HG03565 (cell line): ENCODE measurements at regions not wholly inside any gene's neighbourhood (a gene's known extent, or its start where the extent isn't known, plus 50 kb on each side); places are given as distances from the start of the nearest gene placed in this dataset.
"Not testable (repeated sequence)": the region's sequence is repeated elsewhere in the genome, so short reads cannot be mapped to it uniquely, and the experiment has no call there.

ENCODE experiments used
- ATAC-seq: cut with Tn5 transposase; IDR thresholded peaks from one replicate; pipeline ENCODE4 v1.9.1; 2021; ENCODE audit warnings: mild to moderate bottlenecking, moderate library complexity; ENCODE audit not compliant: unreplicated experiment

DNA sequence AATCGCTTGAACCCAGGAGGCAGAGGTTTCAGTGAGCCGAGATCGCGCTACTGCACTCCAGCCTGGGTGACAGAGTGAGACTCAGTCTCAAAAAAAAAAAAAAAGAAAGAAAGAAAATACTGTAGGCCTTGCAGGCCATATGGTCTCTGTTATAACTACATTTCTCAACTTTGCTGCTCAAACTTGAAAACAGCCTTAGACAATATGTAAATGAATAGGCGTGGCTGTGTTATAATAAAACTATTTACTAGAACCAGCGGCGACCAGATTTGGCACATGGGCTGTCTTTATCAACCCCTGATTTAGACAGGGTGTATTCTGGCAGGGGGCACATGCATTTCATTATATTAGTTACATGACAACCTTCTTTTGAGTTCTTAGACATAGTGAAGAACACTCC is 130.0 kb downstream of the C9orf152 start:
- no peak for ATAC-seq

- ATAC-seq: no peak
Measured at GRCh38 chr9:110078604-110079003, 129.4 kb downstream of the C9orf152 start.

DNA sequence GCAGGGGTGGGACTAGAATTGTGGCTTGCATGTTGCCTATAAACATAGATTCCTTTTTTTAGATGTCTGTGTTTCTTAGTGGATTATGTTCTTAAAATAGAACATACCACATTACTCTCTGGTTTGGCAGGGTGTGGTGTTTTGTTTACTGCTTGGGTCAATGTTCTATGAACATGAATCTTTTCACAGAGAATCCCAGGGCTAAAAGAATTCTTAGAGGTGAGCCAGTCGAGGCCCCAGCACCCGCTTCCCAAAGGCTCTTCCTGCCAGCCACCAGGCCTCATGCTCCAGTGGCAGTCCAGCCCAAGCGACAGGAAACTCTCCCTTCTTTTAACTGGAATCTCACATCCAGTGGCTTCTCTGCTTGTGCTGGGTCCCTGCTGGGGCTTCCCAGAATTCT is 126.6 kb downstream of the C9orf152 start:
- ATAC-seq: no peak

- ATAC-seq: no peak
Measured at GRCh38 chr9:110083866-110084265, 124.1 kb downstream of the C9orf152 start.

DNA sequence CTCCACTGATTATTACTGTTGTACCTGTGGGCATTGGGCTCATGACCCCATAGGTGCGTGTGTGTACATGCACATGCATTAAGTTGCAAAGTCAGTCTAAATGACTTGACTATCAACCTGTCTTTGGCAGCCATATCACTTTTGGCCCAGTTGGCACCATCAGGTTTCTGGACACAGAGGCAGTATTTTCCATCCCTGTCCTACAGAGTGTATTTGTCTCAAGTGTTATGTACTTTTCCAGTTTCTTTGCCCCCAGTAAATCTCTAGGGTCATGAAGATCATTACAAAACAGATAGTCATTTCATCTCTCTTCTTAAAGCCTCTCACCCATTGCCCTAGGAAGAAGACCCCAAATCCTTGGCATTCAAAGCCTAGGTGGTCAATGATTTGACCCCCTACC is 121.4 kb downstream of the C9orf152 start:
- no peak for ATAC-seq

DNA sequence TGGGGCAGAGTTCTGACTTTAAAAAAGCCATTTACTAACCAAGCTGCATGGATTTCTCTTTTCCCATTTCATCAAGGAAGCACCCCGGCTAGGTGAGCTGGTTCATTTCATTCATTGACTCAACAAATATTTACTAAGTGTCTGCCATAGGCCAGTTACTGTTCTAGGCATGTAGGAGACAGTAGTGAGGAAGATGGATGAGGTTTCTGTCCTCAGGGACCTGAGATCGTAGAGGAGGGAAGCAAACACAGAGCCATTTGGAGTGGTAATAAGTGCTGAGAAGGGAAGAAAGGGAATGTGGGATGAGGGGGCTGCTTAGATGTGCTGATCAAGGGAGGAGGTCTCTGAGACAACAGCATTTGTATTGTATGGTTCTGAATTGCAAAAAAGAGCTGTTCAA is 120.4 kb downstream of the C9orf152 start:
- no peak for ATAC-seq

DNA sequence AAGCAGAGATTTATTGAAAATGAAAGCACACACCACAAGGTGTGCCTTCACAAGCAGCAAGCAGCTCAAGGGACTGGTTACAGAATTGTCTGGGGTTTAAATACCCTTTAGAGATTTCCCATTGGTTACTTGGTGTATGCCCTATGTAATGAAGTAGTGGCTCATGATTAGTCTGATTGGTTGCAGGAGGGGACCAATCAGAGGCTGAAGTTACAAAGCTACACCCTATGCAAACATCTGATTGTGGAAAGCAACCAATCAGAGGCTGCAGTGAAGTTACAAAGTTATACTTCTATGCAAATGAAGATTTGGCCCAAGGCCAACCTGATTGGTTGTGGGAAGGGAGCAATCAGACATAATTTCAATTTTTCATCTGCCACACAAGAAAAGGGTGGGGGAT is 119.9 kb downstream of the C9orf152 start:
- no peak for ATAC-seq

DNA sequence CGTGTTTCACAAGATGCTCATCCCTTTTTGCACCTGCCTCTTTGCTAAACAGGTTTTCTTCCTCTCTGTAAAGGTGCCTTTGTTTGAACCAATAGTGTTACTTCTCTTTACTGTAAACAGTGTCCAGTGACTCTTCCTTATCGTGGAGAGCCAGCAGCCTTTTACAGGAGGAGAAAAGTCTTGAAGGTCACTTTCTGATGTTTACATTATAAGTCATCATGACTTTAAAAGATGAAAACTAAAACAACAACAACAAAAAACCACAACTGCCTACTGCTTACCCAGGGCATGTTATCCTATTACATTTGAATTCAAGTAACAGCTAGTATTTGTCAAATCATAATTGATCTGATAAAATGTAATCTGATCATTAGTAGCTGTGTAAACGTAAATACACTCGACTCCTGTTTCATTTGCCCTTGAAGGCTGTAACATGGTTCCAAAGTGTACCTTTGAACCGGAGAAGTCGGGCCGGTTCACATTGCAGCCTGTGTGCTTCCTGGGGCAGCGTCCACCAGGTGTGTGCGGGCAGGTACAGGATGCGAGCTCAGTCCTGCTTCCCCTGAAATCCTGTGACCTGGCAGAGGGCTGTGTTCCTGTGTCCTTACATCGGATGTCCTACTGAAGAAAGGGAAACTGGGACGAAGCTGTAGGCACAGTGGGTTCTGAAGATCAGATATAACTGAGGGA is 118.1 kb downstream of the C9orf152 start:
- ATAC-seq: no peak

GRCh38 chr9:110092792-110093191 is 115.2 kb downstream of the C9orf152 start:
- no peak for ATAC-seq

DNA sequence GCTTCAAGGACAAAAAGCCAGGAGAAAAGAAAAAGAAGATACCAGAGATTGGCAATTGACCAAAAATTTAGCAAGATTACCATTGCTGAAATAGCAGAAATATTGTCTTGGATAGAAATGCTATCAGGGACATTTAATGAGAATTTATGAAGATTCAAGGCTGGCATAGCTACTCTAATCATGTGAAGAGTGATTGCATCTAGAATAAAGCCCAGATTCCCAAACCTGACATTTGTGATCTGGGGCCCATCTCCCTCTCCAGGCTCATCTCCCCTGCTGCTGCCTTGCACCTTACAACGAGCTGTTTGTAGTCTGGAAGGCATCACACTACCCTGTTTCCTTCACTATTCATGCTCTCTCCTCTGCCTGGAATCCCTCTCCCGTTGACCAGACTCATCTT is 114.5 kb downstream of the C9orf152 start:
- no peak for ATAC-seq

DNA sequence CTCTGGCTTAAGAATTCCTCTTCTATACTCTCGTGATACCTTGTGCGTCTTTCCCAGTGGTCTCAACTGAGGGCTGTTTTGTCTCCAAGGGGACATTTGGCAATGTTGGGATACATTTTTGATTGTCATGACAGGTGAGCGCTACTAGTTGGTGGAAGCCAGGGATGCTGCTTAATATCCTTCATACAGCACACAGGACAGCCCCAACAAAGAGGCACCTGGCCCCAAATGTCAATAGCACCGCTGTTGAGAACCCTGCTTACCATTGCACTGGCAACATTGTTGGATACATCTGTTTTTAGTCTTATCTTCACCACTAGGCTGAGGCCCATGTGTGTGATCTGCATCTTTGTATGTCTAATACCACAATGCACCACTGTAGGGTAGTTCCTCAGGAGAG is 114.1 kb downstream of the C9orf152 start:
- no peak for ATAC-seq

DNA sequence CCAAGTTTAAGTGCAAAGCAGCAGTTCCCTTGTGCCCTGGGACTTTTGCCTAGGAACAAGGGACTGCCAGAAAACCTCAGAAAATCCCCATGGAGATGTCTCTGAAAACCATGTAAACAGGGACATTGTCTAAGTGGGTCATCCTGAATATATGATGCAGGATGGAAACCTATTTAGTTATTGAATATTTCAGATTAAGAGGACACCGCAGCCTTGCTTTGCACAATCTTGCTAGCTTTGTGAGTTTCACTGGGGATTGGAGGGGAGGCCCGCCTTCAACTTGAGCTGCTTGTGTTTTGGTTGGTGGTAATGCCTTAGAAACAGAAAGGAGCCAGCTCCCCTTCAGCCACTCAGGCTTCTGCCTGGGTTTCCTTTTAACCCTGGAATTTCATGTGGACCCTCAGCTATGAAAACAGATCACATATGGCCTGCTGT is 112.8 kb downstream of the C9orf152 start:
- no peak for ATAC-seq

DNA sequence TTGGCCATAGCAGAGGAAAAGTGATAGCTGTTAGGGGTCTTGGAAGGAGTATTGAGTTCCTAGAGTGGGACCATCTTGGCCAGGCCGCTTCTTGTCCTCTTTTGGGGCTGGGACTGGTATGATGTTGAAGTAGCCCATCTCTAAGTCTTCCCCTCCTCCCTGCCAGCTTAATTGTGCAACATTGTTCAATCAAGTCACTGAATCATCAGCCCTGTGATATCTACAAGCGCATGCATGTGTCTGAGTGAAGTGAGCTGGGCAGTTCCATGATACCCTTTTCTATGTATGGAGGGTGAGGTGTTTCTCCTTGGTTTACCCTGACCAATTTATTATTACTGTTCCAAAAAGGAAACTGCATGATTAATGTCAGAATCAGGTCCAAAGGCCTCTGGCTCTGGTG is 112.2 kb downstream of the C9orf152 start:
- no peak for ATAC-seq

DNA sequence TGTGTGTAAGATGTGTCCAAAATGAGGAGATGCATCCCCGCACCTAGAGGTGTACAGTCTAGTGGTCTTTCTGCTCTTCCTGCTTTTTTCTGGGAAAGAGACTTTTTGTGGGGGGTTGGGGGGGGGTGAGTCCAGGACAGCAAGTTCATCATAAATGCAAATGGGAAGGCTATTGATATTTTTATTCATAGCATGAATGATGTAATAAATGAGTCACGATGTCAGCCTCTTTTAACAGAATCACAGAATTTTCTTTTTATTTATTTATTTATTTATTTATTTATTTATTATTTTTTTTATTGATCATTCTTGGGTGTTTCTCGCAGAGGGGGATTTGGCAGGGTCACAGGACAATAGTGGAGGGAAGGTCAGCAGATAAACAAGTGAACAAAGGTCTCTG is 111.3 kb downstream of the C9orf152 start:
- ATAC-seq: not testable (repeated sequence)

- ATAC-seq: no peak
Measured at GRCh38 chr9:110099236-110100095, 108.5 kb downstream of the C9orf152 start.

- ATAC-seq: peak; percentile 67
Measured at GRCh38 chr9:110101531-110102161, 106.3 kb downstream of the C9orf152 start.

DNA sequence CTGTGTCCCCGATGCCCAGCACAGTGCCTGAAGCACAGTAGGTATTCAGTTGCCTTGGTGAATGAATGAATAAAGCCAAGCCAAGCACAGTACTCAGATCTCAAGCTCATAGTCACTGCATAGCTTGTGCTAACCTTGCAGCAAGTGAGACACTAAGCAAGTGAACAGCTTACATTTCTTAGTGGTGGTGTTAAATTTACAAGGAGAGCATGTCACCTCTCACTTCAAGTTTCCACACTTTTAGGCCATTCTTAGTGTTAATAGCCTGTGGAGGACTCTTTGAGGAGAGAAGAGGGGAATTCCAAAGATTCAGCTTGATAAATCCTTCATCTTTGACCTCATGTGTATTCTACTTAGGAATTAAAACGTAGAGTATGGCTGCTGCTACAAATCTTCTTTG is 104.7 kb downstream of the C9orf152 start:
- ATAC-seq: no peak

DNA sequence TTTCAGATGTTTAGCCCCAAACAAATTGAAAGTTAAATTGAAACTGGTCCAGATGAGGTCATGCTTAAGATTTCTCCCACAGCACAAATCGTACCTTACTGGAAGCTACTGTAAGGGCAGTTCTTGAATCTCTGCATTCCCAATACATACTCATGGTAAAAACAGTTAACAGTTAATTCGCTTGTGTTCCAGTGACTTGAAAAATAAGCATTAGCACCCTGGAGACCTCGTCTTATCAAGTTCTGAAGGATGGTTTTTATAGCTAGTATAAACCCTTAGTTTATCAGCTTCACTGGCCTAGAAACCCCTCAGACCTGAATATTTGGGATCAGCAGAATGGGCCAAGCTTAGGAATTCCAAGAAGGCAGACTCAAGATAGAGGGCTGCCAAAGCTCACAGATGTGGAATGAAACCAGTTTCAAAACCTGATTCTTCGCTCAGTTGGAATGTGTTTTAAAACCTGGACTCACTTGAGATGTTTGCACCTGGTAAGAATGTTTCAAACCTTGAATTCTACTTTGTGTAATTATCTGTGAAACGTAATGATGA is 103.6 kb downstream of the C9orf152 start:
- no peak for ATAC-seq

DNA sequence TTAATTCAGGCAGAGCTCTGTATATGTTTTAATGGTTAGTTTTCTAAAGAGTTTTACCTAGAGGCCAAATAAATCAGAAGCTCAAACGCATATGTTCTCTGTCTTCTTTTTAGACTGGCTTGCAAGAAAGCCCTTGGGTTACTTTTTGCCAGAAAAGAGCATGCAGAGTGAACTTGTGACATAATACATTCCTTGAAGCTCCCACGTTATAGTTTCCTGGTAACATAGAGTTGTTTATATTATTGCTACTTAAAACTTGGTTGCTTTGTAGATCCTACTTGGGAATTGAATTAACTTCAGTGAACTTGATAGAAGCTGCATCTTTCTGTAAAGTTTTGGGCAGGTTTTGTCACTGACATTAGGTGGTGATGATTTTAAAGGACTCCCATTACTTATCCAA is 102.9 kb downstream of the C9orf152 start:
- no peak for ATAC-seq

GRCh38 chr9:110106661-110107060 is 101.3 kb downstream of the C9orf152 start:
- no peak for ATAC-seq

DNA sequence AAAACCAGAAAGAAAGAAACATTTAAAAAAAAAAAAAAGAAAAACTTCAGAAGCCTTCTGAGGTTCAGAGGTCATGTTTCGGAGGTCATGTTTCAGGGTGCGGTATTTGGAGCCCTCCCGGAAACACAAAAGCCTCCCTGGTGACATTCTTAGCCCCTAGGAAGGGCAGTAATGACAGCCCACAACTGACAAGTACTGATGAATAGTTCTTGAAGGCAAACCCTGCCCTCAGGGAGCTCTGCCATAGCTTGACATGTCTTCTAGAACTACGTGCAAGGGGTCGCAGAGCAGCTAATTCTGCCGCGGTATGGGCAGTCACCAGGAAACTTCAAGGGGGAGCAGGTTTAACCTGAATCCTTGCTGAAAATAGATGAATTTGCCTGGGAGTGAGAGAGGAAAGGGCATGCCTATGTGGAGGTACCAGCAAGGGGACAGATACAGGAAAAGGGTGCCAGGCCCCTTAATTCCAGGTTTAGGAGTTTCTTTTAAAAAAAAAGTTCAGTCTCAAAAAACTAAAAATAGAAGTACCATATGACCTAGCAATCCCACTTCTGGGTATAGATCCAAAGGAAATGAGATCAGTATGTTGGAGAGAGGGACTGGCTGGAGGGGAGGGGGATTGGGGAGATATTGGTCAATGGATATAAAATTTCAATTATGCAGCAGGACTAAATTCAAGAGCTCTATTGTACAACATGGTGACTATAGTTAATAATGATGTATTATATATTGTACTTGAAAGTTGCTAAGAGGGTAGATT is 98.4 kb downstream of the C9orf152 start:
- no peak for ATAC-seq
